ENCODE measurements at regions not wholly inside any gene's neighbourhood (a gene's known extent, or its start where the extent isn't known, plus 50 kb on each side); places are given as distances from the start of the nearest gene placed in this dataset.
"Not testable (repeated sequence)": the region's sequence is repeated elsewhere in the genome, so short reads cannot be mapped to it uniquely, and the experiment has no call there.

GRCh38 chr6:88502391-88502790 is 336.2 kb upstream of the CNR1 start:
- Histone ChIP-seq H3K27ac (peak overlapping the region in 1 of 4 donors; percentile 5), H3K4me1 (peaks cover 0 to 8% (median 0%) of the 10 kb centered on the region in 4 donors), H3K27me3 (no peaks in the 10 kb centered on the region), H3K4me3 (no peak overlapping the region), H3K9me3 (peaks cover 0 to 3% (median 1%) of the 10 kb centered on the region in 4 donors), H3K36me3 (no peaks in the 10 kb centered on the region)
- intact Hi-C loops (cut with DNase I), result no loop called here
- no peak for DNase-seq
- 38 to 54% methylated on average over 3 of the region's 3 CpGs for WGBS, 2 donors
- TF ChIP-seq CTCF (IDR thresholded peaks at IDR 0.05) (no peak), POLR2AphosphoS5 (IDR thresholded peaks at IDR 0.05) (no peak), EP300 (IDR thresholded peaks at IDR 0.05) (no peak), POLR2A (IDR thresholded peaks at IDR 0.05) (no peak)

GRCh38 chr6:88499845-88500699 is 333.9 kb upstream of the CNR1 start:
- peaks cover 0 to 8% (median 0%) of the 10 kb centered on the region in 4 donors for H3K4me1 ChIP-seq
- no peaks in the 10 kb centered on the region for H3K9me3 ChIP-seq
- no peak for DNase-seq
- intact Hi-C loops (cut with DNase I), result no loop called here
- no peaks in the 10 kb centered on the region for H3K36me3 ChIP-seq
- 68 to 71% methylated on average over 7 of the region's 7 CpGs for WGBS, 2 donors
- no peak overlapping the region for H3K27ac ChIP-seq
- no peak overlapping the region for H3K4me3 ChIP-seq
- H3K27me3 ChIP-seq, result no peaks in the 10 kb centered on the region
- no peak for TF ChIP-seq EP300 (IDR thresholded peaks at IDR 0.05)
- TF ChIP-seq POLR2A (IDR thresholded peaks at IDR 0.05), result no peak
- TF ChIP-seq CTCF (IDR thresholded peaks at IDR 0.05), result no peak
- TF ChIP-seq POLR2AphosphoS5 (IDR thresholded peaks at IDR 0.05), result no peak

- Histone ChIP-seq H3K36me3 (no peaks in the 10 kb centered on the region), H3K9me3 (no peaks in the 10 kb centered on the region)
These were observed 333.3 kb upstream of the CNR1 start for GRCh38 chr6:88499436-88499835.

GRCh38 chr6:88497403-88497802 is 331.3 kb upstream of the CNR1 start:
- intact Hi-C loops (cut with DNase I), result not testable (repeated sequence)

More at GRCh38 chr6:88499436-88499835, 333.3 kb upstream of the CNR1 start:
- H3K4me3 ChIP-seq, result no peak overlapping the region
- no peaks in the 10 kb centered on the region for H3K27me3 ChIP-seq
- DNase-seq, result no peak
- intact Hi-C loops (cut with DNase I), result no loop called here
- WGBS, 2 donors, result 75 to 91% methylated on average over 3 of the region's 3 CpGs
- no peak overlapping the region for H3K27ac ChIP-seq
- TF ChIP-seq POLR2A (IDR thresholded peaks at IDR 0.05) (no peak), CTCF (IDR thresholded peaks at IDR 0.05) (no peak), POLR2AphosphoS5 (IDR thresholded peaks at IDR 0.05) (no peak), EP300 (IDR thresholded peaks at IDR 0.05) (no peak)
- H3K4me1 ChIP-seq, result peaks cover 0 to 8% (median 0%) of the 10 kb centered on the region in 4 donors

GRCh38 chr6:88494401-88495140 is 328.4 kb upstream of the CNR1 start:
- no peaks in the 10 kb centered on the region for H3K4me1 ChIP-seq
- no peaks in the 10 kb centered on the region for H3K9me3 ChIP-seq
- TF ChIP-seq EP300 (IDR thresholded peaks at IDR 0.05), result no peak
- TF ChIP-seq POLR2A (IDR thresholded peaks at IDR 0.05), result no peak
- TF ChIP-seq CTCF (IDR thresholded peaks at IDR 0.05), result no peak
- TF ChIP-seq POLR2AphosphoS5 (IDR thresholded peaks at IDR 0.05), result no peak
- DNase-seq, result no peak
- H3K27me3 ChIP-seq, result no peaks in the 10 kb centered on the region
- no peak overlapping the region for H3K27ac ChIP-seq
- H3K4me3 ChIP-seq, result no peak overlapping the region
- H3K36me3 ChIP-seq, result no peaks in the 10 kb centered on the region
- intact Hi-C loops (cut with DNase I), result no loop called here
- WGBS, 2 donors, result 71 to 81% methylated on average over 3 of the region's 3 CpGs

More at GRCh38 chr6:88497403-88497802, 331.3 kb upstream of the CNR1 start:
- not testable (repeated sequence) for H3K27me3 ChIP-seq, H3K9me3 ChIP-seq, H3K4me3 ChIP-seq, H3K4me1 ChIP-seq, H3K27ac ChIP-seq, DNase-seq, H3K36me3 ChIP-seq
- WGBS, 2 donors, result 25 to 39% methylated on average over 8 of the region's 8 CpGs
